CD4-positive, alpha-beta T cell treated with Interferon gamma for 1 hour (primary cell): ENCODE measurements at regions not wholly inside any gene's neighbourhood (a gene's known extent, or its start where the extent isn't known, plus 50 kb on each side); places are given as distances from the start of the nearest gene placed in this dataset.

ENCODE experiments used
- DNase-seq: peaks from one replicate; pipeline ENCODE4 v3.0.0-alpha.2; 2020

DNA sequence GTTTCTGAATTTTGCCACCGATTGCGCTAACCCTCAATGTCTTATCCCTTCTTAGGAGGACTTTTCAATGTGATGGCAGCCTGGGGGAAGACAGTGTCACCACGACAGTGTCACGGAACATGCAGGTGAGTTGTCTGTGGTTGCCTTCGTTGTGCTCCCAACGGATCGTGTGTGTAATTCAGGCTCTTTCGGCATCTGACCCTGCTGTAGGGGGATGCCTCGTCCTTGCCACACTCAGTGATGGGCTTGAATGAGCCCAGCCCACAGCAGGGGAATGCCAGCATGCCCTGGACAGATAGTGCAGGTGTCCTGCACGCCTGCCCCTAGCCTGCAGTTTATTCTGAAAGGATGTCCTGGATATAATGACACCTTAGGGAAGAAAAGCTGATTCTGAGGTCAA lies 123.8 kb upstream of the RTL1 start:
- DNase-seq = no peak

DNA sequence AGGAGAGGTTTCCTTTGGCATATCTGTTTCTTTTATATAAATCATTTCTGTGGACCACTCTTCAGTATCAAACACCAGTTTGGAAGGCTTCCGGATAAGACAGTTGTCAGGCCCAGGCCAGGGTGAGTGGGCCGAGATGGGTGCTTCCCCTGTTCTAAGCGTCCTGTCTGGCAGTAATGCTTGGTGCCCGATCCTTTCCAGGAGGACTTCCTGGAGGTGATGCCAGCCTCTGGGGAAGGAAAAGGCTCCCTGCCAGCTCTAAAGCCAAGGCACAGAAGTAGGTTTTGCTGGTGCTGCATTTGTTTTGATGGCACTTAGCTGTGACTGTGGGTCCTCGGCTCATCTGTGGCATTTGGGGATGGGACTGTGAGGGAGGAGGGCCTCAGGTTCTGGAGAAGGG lies 124.4 kb upstream of the RTL1 start:
- DNase-seq = no peak

GRCh38 chr14:101028971-101029667 lies 125.6 kb upstream of the RTL1 start:
- DNase-seq = no peak

DNA sequence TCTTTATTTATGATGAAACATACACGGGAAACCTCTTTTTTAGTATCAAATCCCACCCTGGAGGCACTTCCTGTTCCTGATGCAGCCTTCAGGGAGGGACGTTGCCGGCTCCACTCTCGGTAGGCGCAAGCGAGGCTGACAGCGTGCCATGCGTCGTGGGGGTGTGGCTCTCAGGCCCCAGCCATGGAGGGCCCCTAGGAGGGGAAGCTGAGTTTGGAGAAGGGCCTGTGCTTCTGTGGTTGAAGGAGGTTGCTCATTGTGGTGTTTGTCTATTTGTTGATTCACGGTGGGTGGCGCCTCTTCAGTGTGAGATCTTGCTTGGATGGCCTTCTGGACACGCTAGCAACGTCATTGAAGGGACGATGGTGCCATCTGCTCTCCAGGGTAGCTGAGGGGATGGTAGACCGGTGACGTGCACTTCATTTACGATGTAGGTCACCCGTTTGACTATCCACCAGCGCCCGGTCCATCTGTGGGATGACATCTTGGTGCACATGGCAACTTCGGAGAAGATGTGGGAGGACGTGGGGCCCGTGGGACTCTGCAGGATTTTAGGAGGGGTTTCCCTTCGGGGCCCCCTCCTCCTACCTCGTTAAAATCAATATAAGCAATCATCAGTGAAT lies 126.3 kb upstream of the RTL1 start:
- no peak for DNase-seq

- no peak for DNase-seq
Observed at GRCh38 chr14:101030586-101030985, 127.1 kb upstream of the RTL1 start.

GRCh38 chr14:101031186-101031585 lies 127.7 kb upstream of the RTL1 start:
- DNase-seq = no peak

DNA sequence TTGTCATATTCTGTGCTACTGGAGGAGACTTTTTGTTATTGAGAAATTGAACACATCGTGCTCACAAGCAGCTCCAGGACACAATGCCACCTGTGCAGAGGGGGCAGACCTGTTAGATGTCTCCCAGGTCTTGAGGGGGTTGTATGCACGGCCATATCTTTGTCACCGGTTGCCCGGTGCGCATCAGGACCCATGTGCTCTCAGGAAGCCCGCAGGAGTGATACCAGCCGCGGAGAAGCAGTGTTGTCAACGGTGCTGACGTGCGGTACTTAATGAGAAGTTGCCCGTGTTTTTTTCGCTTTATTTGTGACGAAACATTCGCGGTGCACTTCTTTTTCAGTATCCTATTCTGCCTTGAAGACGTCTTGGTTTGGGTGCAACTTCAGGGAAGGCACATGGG lies 128.2 kb upstream of the RTL1 start:
- no peak for DNase-seq

GRCh38 chr14:101032433-101032832 lies 128.9 kb upstream of the RTL1 start:
- DNase-seq = no peak

GRCh38 chr14:101033006-101033405 lies 129.5 kb upstream of the RTL1 start:
- no peak for DNase-seq

DNA sequence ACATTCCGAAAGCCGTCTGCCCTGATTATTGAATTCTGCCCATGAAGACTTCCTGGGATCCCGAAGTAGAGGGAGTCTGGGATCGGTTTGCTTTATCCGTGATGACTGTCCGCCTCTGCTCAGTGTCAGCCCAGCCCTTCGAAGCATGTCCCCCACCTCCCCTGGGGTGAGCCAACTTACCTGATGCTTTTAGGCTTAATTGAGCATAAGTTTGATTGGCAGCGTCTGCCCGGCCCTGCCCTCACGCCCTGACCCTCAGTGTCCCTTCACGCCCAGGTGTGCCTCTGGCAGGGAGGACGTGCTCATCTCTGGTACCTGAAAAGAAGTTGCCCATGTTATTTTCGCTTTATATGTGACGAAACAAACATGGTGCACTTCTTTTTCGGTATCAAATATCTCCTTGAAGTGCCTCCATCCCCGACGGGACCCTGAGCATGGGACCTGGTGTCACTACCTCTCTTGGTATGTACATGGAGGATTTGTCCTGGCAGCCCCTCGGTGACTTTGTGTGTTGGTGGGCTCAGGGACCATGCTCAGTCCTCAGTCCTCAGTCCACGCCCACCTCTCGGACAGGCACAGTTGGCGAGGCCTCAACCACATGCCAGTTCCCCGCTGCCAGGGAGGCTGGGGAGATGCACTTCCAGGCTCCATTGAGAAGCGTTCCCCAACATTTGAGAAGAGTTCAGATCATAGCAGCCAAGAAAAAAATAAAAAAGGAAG lies 130.1 kb upstream of the RTL1 start:
- DNase-seq = no peak

DNA sequence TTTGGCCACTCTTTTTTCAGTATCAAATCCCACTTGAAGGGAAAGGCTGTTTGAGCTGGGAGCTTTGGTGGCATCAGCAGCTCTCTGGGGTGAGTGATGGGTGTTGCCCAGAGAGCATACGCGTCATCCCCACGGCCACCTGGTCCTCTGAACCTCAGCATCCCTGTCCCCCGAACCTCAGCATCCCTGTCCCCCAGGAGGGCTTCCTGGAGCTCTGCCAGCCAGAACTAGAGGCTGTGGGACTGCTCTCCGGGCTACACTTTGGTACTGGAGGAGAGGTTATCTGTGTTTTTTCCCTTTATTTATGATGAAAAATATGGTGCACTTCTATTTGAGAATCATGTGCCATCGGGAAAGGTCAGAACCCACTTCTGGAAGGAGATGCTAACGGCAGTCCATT lies 131.5 kb upstream of the RTL1 start:
- DNase-seq = no peak

GRCh38 chr14:101035466-101036225 lies 132.1 kb upstream of the RTL1 start:
- DNase-seq = no peak

DNA sequence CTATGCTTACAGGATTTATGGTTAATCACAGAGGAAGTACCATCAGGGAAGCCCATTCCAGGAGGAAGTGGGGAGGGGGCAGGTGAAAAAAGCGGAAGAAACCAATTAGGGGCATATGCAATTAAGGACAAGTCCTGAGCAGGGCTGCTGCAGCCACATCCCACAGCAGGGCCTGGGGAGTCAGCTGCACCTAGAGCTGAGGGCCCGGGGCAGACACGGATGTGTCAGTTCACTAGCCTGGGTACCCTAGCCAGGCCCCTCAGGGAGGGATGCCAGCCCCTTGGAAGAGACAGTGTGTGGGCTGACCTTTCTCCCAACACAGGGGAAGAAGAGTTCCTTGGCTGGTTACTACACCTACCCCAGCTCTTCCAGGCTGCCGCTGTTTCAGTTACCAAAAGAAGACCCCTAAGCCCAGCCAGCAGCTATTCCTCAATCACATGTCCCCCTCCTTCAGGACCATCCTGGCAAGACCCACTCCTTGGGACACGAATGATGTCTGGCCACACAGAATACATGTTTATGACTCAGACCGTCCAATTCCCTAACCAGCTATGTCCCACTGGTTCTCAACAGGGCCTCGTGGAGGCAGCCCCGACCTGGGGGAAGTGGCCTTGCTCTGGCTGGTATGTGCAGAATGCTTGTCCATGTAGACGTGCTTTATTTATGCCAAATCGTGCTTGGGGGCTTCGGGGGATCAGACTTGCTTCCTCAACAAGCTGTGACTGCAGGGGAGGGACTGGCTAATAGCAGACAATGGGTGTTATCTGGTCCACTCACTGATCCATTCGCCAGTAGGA lies 133.7 kb upstream of the RTL1 start:
- DNase-seq = no peak

- no peak for DNase-seq
Observed at GRCh38 chr14:101039031-101039754, 135.7 kb upstream of the RTL1 start.

- DNase-seq = no peak
Observed at GRCh38 chr14:101039755-101040138, 136.2 kb upstream of the RTL1 start.

DNA sequence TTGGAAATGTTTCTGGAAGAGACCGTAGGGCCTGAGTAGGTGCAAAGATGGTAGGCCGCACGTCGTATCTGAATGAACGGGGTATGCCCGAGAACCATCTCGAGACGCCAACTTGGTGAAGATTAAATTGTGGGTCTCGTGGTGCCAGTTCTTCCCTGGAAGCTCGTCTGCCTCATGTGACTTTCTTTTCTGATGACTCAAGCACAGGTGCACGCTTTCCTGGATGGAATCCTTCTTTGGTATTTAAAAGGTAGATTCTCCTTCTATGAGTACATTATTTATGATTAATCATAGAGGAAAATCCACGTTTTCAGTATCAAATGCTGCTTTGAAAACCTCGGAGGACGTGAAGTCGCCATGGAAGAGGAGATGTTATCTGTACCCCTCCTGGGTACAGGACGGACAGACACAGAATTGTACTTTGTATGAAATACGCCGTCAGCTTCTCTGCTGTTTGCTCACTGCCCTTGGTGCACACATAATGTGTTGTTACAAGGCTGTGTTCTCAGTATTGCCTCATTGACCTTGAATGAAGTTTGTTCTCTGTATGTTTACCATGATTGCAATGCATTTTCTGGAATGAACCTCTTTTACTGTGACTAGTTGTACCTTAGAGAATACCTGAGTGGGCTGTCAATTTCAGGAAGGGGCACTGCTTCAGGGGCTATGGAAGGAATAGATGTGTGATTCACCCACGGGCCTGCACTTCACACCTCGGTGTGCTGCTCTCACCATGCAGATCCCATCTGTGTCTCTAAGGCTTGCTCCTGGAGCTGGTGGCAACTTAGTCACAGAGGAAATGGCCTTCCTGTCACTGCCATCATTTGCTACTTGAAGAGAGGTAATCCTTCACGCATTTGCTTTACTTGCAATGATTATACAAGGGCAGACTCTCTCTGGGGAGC lies 137.3 kb upstream of the RTL1 start:
- no peak for DNase-seq

DNA sequence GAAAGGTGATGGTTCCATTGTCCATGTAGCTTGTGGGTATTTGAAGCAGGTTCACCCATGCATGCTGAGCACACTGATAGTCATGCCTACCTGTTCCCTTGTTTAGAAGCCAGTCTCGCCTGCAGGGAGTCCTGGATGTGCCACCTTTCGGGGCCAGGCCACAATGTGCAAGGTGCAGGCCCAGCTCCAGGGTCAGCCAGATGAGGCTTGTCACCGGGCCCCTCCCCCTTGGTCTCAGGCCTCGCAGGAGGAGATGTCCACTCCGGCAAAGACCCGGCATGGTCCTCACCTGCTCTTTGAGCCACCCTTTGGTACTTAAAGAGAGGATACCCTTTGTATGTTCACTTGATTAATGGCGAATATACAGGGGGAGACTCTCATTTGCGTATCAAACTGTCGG lies 140.4 kb upstream of the RTL1 start:
- DNase-seq = no peak

GRCh38 chr14:101044741-101045140 lies 141.2 kb upstream of the RTL1 start:
- DNase-seq = no peak

DNA sequence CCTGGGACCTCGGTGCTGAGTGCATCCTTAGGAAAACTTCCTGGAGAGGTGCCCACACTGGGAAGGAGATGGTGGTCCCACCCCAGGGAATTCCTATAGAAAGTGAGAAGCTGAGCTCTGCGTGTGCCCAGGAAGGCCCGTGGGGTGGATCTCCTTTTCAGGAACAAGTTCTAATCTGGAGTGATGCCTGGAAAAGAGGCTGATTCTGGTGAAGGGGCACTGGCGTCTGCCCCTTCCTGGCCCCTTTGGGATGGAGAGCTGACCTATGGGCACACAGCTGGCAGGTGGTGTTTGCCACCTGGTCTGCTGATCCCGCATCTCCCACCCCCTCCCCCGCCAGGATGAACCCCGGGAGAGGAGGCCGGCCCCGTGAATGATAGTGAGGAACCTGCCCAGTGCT lies 142.0 kb upstream of the RTL1 start:
- DNase-seq = no peak

GRCh38 chr14:101046071-101046470 lies 142.5 kb upstream of the RTL1 start:
- no peak for DNase-seq

GRCh38 chr14:101047326-101047725 lies 143.8 kb upstream of the RTL1 start:
- no peak for DNase-seq
